ENCODE measurements at regions not wholly inside any gene's neighbourhood (a gene's known extent, or its start where the extent isn't known, plus 50 kb on each side); places are given as distances from the start of the nearest gene placed in this dataset.

DNA sequence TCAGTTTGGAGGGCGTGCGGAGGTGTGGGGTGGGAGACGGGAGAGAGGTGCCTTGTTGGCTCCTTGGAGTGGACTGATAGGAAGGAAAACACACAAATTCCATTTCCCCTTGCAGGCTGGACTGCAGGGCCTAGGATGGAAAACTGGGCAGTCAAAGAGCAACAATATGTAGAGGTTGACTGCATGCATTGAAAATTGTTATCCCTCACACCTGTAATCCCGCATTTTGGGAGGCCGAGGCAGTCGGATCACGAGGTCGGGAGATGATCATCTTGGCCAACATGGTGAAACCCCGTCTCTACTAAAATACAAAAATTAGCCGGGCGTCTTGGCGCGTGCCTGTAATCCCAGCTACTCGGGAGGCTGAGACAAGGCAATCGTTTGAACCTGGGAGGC is 128.2 kb downstream of the PPIAL4G start:
- H3K27me3 ChIP-seq: peaks cover 33 to 61% (median 54%) of the 10 kb centered on the region in 3 donors
- DNase-seq: no peak
- no peaks in the 10 kb centered on the region for H3K36me3 ChIP-seq
- H3K4me1 ChIP-seq: no peaks in the 10 kb centered on the region
- no peak overlapping the region for H3K4me3 ChIP-seq
- no peak for ATAC-seq
- no peak overlapping the region for H3K27ac ChIP-seq
- in situ Hi-C loops (cut with MboI; ENCODE audit: low sequenced_read_pairs in 4 of 4): no loop called here
- TF ChIP-seq POLR2A (IDR thresholded peaks at IDR 0.05): no peak
- TF ChIP-seq, protein P1, sequence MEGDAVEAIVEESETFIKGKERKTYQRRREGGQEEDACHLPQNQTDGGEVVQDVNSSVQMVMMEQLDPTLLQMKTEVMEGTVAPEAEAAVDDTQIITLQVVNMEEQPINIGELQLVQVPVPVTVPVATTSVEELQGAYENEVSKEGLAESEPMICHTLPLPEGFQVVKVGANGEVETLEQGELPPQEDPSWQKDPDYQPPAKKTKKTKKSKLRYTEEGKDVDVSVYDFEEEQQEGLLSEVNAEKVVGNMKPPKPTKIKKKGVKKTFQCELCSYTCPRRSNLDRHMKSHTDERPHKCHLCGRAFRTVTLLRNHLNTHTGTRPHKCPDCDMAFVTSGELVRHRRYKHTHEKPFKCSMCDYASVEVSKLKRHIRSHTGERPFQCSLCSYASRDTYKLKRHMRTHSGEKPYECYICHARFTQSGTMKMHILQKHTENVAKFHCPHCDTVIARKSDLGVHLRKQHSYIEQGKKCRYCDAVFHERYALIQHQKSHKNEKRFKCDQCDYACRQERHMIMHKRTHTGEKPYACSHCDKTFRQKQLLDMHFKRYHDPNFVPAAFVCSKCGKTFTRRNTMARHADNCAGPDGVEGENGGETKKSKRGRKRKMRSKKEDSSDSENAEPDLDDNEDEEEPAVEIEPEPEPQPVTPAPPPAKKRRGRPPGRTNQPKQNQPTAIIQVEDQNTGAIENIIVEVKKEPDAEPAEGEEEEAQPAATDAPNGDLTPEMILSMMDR (IDR thresholded peaks at IDR 0.05 in 4 of 5, conservative IDR thresholded peaks at IDR 0.05 in 1 of 5): no peak
- intact Hi-C loops (cut with DNase I; ENCODE audit: low total_unique reads): no loop called here
- H3K9me3 ChIP-seq: no peaks in the 10 kb centered on the region

DNA sequence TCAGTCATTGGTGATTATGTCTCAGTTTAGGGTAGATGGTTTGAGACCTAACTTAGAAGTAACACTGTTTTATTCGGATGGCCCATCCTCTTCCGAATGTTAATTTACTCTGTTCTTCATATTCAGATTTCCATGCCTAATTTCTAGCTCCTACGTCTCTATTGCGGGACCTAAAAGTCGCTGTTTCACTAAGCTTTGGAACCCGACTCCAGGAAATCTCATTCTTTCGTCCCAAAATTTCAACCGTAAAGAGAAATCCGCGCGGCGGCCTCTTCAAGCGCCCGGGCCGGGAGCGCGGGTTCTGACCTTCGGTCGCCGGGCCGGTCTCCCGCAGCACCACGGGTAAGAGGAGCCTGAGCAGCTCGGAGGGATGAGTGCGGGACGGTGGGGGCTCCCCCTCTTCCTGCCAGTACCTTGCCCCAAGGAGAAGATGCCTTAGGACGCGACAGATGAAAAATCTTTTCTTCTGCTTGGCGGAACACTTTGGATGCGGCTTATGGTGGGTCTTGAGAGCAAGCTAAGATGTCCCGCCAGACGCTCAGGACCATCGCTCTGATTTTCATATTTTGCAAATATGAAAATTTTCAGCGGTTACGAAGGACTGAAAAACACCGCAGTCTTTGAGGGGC is 128.7 kb downstream of the PPIAL4G start:
- TF ChIP-seq, protein P1 (IDR thresholded peaks at IDR 0.05 in 4 of 5, conservative IDR thresholded peaks at IDR 0.05 in 1 of 5): no peak
- no peak for TF ChIP-seq POLR2A (IDR thresholded peaks at IDR 0.05)
- Histone ChIP-seq H3K4me3 (no peak overlapping the region), H3K36me3 (no peaks in the 10 kb centered on the region), H3K27me3 (peaks cover 33 to 57% (median 54%) of the 10 kb centered on the region in 3 donors), H3K27ac (no peak overlapping the region), H3K9me3 (no peaks in the 10 kb centered on the region), H3K4me1 (no peaks in the 10 kb centered on the region)
- in situ Hi-C loops (cut with MboI; ENCODE audit: low sequenced_read_pairs in 4 of 4) (no loop called here), intact Hi-C loops (cut with DNase I; ENCODE audit: low total_unique reads) (no loop called here)
- no peak for DNase-seq
- no peak for ATAC-seq

DNA sequence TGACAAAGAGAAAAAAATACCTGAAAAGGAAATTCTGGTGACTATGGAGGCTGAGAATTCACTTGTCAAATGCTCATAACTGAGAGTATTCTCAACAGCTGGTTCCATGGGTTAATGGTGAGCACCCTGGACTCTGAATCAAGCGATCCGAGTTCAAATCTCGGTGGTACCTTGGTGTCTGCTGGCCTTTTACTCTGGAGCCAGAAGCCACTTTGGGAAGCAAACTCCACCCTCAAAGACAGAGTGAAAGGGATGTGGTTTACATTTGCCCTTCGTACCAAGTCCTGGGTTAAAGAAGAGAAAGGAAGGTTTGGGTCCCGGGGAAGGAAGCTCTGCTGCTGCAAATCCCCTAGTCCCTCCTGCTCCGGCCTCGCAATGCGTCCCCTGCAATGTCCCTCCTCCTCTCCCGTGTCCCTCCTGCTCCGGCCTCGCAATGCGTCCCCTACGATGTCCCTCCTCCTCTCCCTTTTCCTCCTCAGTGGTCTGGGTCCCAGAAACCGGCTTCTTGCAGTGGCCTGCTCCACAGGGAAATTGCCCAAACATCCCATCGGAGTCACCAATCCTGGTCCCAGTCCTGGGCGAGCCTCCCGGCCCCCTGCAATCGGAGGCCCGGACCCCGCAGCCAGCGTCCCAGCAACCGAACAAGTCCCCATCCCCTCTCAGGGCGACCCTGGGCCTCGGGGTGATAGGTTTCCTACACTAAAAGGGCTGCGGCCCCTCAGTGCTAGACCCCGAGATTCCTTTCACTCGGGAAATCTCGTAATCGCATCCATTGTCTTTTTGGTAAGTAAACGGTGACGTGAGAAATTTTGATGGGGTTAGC is 129.4 kb downstream of the PPIAL4G start:
- in situ Hi-C loops (cut with MboI; ENCODE audit: low sequenced_read_pairs in 4 of 4): no loop called here
- Histone ChIP-seq H3K4me1 (no peaks in the 10 kb centered on the region), H3K4me3 (peak overlapping the region in 1 of 4 donors; percentile 2), H3K27ac (no peak overlapping the region), H3K27me3 (peaks cover 33 to 60% (median 54%) of the 10 kb centered on the region in 3 donors), H3K36me3 (no peaks in the 10 kb centered on the region), H3K9me3 (no peaks in the 10 kb centered on the region)
- TF ChIP-seq, protein P1 (IDR thresholded peaks at IDR 0.05 in 4 of 5, conservative IDR thresholded peaks at IDR 0.05 in 1 of 5): no peak
- no peak for TF ChIP-seq POLR2A (IDR thresholded peaks at IDR 0.05)
- ATAC-seq: no peak
- intact Hi-C loops (cut with DNase I; ENCODE audit: low total_unique reads): no loop called here
- DNase-seq: no peak

DNA sequence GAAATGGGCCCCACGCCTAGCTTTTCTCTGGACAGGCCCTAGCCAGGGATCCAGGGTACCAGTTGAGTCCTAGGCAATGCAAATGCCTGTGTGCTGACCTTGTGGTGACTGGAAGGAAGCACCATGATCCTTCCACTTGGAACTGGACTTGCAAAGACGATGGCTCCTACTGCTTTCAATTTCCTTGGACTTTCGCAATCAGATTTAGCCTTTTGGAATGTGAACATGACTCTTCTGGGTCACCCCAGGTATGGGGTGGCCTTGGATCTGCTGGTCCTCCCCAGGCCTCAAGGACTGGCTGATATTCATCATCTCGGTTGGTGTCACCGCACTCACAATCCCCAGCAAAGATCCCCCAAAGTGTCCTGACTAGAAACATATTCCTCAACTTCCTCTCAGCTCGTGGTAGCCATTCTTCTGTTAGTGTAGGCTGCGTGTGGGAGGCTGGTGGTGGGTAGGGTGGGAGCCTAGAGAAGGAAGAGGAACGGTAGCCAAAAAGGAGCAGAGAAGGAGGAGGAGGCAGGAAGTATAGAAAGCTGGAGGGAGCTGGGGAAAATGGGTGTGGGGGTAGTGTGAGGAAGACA is 130.5 kb downstream of the PPIAL4G start:
- DNase-seq (no peak), ATAC-seq (no peak)
- intact Hi-C loops (cut with DNase I; ENCODE audit: low total_unique reads): no loop called here
- H3K9me3 ChIP-seq: no peaks in the 10 kb centered on the region
- in situ Hi-C loops (cut with MboI; ENCODE audit: low sequenced_read_pairs in 4 of 4): no loop called here
- no peak overlapping the region for H3K4me3 ChIP-seq
- H3K36me3 ChIP-seq: no peaks in the 10 kb centered on the region
- TF ChIP-seq, protein P1 (IDR thresholded peaks at IDR 0.05 in 4 of 5, conservative IDR thresholded peaks at IDR 0.05 in 1 of 5): no peak
- TF ChIP-seq POLR2A (IDR thresholded peaks at IDR 0.05): no peak
- no peak overlapping the region for H3K27ac ChIP-seq
- H3K27me3 ChIP-seq: peaks cover 33 to 55% (median 54%) of the 10 kb centered on the region in 3 donors
- no peaks in the 10 kb centered on the region for H3K4me1 ChIP-seq
